ENCODE measurements at regions not wholly inside any gene's neighbourhood (a gene's known extent, or its start where the extent isn't known, plus 50 kb on each side); places are given as distances from the start of the nearest gene placed in this dataset.

- TF ChIP-seq, protein P1, sequence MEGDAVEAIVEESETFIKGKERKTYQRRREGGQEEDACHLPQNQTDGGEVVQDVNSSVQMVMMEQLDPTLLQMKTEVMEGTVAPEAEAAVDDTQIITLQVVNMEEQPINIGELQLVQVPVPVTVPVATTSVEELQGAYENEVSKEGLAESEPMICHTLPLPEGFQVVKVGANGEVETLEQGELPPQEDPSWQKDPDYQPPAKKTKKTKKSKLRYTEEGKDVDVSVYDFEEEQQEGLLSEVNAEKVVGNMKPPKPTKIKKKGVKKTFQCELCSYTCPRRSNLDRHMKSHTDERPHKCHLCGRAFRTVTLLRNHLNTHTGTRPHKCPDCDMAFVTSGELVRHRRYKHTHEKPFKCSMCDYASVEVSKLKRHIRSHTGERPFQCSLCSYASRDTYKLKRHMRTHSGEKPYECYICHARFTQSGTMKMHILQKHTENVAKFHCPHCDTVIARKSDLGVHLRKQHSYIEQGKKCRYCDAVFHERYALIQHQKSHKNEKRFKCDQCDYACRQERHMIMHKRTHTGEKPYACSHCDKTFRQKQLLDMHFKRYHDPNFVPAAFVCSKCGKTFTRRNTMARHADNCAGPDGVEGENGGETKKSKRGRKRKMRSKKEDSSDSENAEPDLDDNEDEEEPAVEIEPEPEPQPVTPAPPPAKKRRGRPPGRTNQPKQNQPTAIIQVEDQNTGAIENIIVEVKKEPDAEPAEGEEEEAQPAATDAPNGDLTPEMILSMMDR (IDR thresholded peaks at IDR 0.05) = no peak
- TF ChIP-seq ZNF416 (CRISPR knock-in tag; IDR thresholded peaks at IDR 0.05) = no peak
- no peak for TF ChIP-seq FOXP1 (CRISPR knock-in tag; IDR thresholded peaks at IDR 0.05; ENCODE audit: borderline replicate concordance)
- TF ChIP-seq EMX1 (CRISPR knock-in tag; IDR thresholded peaks at IDR 0.05) = no peak
- TF ChIP-seq, protein P2, sequence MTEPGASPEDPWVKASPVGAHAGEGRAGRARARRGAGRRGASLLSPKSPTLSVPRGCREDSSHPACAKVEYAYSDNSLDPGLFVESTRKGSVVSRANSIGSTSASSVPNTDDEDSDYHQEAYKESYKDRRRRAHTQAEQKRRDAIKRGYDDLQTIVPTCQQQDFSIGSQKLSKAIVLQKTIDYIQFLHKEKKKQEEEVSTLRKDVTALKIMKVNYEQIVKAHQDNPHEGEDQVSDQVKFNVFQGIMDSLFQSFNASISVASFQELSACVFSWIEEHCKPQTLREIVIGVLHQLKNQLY (CRISPR knock-in tag; IDR thresholded peaks at IDR 0.05) = no peak
- TF ChIP-seq ZNF671 (CRISPR knock-in tag; IDR thresholded peaks at IDR 0.05) = no peak
- TF ChIP-seq ZBTB43 (CRISPR knock-in tag; IDR thresholded peaks at IDR 0.05) = no peak
- H3K9me3 Mint-ChIP-seq = no peaks in the 10 kb centered on the region
- H3K36me3 Mint-ChIP-seq = no peaks in the 10 kb centered on the region
- POLR2A ChIA-PET = no interaction called here
- CTCF ChIA-PET = no interaction called here
- no peak for ATAC-seq
- no peaks in the 10 kb centered on the region for H3K4me1 Mint-ChIP-seq
- H3K4me3 Mint-ChIP-seq = no peak overlapping the region
- H3K27me3 Mint-ChIP-seq (ENCODE audit: low read depth) = no peaks in the 10 kb centered on the region
- DNase-seq (ENCODE audit: low spot score) = no peak
- no peak overlapping the region for H3K27ac Mint-ChIP-seq
Measured at GRCh38 chr20:47888351-47888750, 103.1 kb upstream of the SULF2 start.

GRCh38 chr20:47887477-47888080 lies 102.3 kb upstream of the SULF2 start:
- no peaks in the 10 kb centered on the region for H3K9me3 Mint-ChIP-seq
- H3K4me1 Mint-ChIP-seq = no peaks in the 10 kb centered on the region
- no peaks in the 10 kb centered on the region for H3K27me3 Mint-ChIP-seq (ENCODE audit: low read depth)
- H3K36me3 Mint-ChIP-seq = no peaks in the 10 kb centered on the region
- TF ChIP-seq PRRX2 (CRISPR knock-in tag; IDR thresholded peaks at IDR 0.05) (no peak), NR1H2 (CRISPR knock-in tag; IDR thresholded peaks at IDR 0.05) (no peak), ZBTB21 (CRISPR knock-in tag; IDR thresholded peaks at IDR 0.05; ENCODE audit: borderline replicate concordance) (no peak), MXD4 (CRISPR knock-in tag; IDR thresholded peaks at IDR 0.05; ENCODE audit: borderline replicate concordance) (no peak), USF2 (CRISPR knock-in tag; IDR thresholded peaks at IDR 0.05) (no peak), USF1 (CRISPR knock-in tag; IDR thresholded peaks at IDR 0.05) (no peak), ETV6 (CRISPR knock-in tag; IDR thresholded peaks at IDR 0.05) (no peak), OVOL2 (CRISPR knock-in tag; IDR thresholded peaks at IDR 0.05; ENCODE audit: borderline replicate concordance) (no peak), CREM (CRISPR knock-in tag; IDR thresholded peaks at IDR 0.05) (no peak), ATF1 (CRISPR knock-in tag; IDR thresholded peaks at IDR 0.05) (no peak), ZNF232 (CRISPR knock-in tag; IDR thresholded peaks at IDR 0.05) (no peak), MYBL2 (CRISPR knock-in tag; IDR thresholded peaks at IDR 0.05) (no peak)
- TF ChIP-seq, protein P3, sequence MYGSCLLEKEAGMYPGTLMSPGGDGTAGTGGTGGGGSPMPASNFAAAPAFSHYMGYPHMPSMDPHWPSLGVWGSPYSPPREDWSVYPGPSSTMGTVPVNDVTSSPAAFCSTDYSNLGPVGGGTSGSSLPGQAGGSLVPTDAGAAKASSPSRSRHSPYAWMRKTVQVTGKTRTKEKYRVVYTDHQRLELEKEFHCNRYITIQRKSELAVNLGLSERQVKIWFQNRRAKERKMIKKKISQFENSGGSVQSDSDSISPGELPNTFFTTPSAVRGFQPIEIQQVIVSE (CRISPR knock-in tag; IDR thresholded peaks at IDR 0.05; ENCODE audit: borderline replicate concordance) = no peak
- TF ChIP-seq, protein P4, sequence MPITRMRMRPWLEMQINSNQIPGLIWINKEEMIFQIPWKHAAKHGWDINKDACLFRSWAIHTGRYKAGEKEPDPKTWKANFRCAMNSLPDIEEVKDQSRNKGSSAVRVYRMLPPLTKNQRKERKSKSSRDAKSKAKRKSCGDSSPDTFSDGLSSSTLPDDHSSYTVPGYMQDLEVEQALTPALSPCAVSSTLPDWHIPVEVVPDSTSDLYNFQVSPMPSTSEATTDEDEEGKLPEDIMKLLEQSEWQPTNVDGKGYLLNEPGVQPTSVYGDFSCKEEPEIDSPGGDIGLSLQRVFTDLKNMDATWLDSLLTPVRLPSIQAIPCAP (CRISPR knock-in tag; IDR thresholded peaks at IDR 0.05) = no peak
- H3K4me3 Mint-ChIP-seq = no peak overlapping the region
- no peak for DNase-seq (ENCODE audit: low spot score)
- H3K27ac Mint-ChIP-seq = no peak overlapping the region
- no peak for ATAC-seq
- POLR2A ChIA-PET = no interaction called here
- CTCF ChIA-PET = no interaction called here
